ENCODE measurements at regions not wholly inside any gene's neighbourhood (a gene's known extent, or its start where the extent isn't known, plus 50 kb on each side); places are given as distances from the start of the nearest gene placed in this dataset.

DNA sequence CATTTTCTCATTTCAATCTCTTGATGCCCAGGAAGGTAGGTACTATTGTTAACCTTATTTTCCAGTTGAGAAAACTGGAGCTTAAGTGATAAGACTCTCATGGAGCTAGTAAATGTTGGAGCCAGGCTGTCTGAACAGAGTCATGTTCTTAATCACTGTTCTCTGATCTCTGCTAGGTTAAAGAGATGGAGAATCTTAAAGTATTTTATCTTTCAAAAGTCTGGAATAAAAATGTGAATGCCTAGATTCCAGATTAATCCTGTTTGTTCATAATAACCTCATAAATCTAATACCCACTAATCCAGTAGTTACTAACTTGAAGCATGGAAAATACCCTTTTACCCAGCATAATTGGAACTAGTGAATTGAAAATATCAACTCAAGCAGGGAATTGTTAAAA, 341.0 kb upstream of the RGS6 start:
- TF ChIP-seq, protein P1, sequence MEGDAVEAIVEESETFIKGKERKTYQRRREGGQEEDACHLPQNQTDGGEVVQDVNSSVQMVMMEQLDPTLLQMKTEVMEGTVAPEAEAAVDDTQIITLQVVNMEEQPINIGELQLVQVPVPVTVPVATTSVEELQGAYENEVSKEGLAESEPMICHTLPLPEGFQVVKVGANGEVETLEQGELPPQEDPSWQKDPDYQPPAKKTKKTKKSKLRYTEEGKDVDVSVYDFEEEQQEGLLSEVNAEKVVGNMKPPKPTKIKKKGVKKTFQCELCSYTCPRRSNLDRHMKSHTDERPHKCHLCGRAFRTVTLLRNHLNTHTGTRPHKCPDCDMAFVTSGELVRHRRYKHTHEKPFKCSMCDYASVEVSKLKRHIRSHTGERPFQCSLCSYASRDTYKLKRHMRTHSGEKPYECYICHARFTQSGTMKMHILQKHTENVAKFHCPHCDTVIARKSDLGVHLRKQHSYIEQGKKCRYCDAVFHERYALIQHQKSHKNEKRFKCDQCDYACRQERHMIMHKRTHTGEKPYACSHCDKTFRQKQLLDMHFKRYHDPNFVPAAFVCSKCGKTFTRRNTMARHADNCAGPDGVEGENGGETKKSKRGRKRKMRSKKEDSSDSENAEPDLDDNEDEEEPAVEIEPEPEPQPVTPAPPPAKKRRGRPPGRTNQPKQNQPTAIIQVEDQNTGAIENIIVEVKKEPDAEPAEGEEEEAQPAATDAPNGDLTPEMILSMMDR (IDR thresholded peaks at IDR 0.05), result no peak
- TF ChIP-seq POLR2A (IDR thresholded peaks at IDR 0.05; ENCODE audit: low read depth), result no peak
- TF ChIP-seq POLR2AphosphoS5 (IDR thresholded peaks at IDR 0.05), result no peak
- TF ChIP-seq EP300 (IDR thresholded peaks at IDR 0.05), result no peak

Measured in esophagus muscularis mucosa (tissue), 4 donors.